ENCODE measurements at regions not wholly inside any gene's neighbourhood (a gene's known extent, or its start where the extent isn't known, plus 50 kb on each side); places are given as distances from the start of the nearest gene placed in this dataset.
A peak's percentile ranks its signal among the peaks of the same experiment; 100 is the strongest.

GRCh38 chr11:115716080-115716479, 211.9 kb upstream of the CADM1 start:
- H3K9me3 ChIP-seq (ENCODE audit: control insufficient read depth, low read length, poor library complexity, severe bottlenecking) = no peaks in the 10 kb centered on the region
- Mint-ChIP-seq H3K4me1 (no peaks in the 10 kb centered on the region), H3K4me3 (no peak overlapping the region), H3K27ac (no peak overlapping the region), H3K27me3 (no peaks in the 10 kb centered on the region), H3K36me3 (ENCODE audit: low read depth) (no peaks in the 10 kb centered on the region)
- no peak for ATAC-seq
- no peak for DNase-seq

- H3K27me3 Mint-ChIP-seq = no peaks in the 10 kb centered on the region
- DNase-seq = no peak
- ATAC-seq = no peak
- no peaks in the 10 kb centered on the region for H3K36me3 Mint-ChIP-seq (ENCODE audit: low read depth)
- H3K4me3 Mint-ChIP-seq = no peak overlapping the region
- H3K9me3 ChIP-seq (ENCODE audit: control insufficient read depth, low read length, poor library complexity, severe bottlenecking) = no peaks in the 10 kb centered on the region
- no peaks in the 10 kb centered on the region for H3K4me1 Mint-ChIP-seq
- H3K27ac Mint-ChIP-seq = no peak overlapping the region
These were observed 211.1 kb upstream of the CADM1 start for GRCh38 chr11:115715251-115715770.

- H3K36me3 Mint-ChIP-seq (ENCODE audit: low read depth) = no peaks in the 10 kb centered on the region
- DNase-seq = no peak
- no peaks in the 10 kb centered on the region for H3K27me3 Mint-ChIP-seq
- H3K4me1 Mint-ChIP-seq = no peaks in the 10 kb centered on the region
- ATAC-seq = no peak
- no peaks in the 10 kb centered on the region for H3K9me3 ChIP-seq (ENCODE audit: control insufficient read depth, low read length, poor library complexity, severe bottlenecking)
- H3K27ac Mint-ChIP-seq = no peak overlapping the region
- H3K4me3 Mint-ChIP-seq = no peak overlapping the region
These were observed 208.1 kb upstream of the CADM1 start for GRCh38 chr11:115712296-115712695.

GRCh38 chr11:115710980-115711379, 206.8 kb upstream of the CADM1 start:
- DNase-seq (no peak), ATAC-seq (no peak)
- Mint-ChIP-seq H3K27ac (no peak overlapping the region), H3K36me3 (ENCODE audit: low read depth) (no peaks in the 10 kb centered on the region), H3K4me1 (no peaks in the 10 kb centered on the region), H3K27me3 (no peaks in the 10 kb centered on the region), H3K4me3 (no peak overlapping the region)
- no peaks in the 10 kb centered on the region for H3K9me3 ChIP-seq (ENCODE audit: control insufficient read depth, low read length, poor library complexity, severe bottlenecking)

GRCh38 chr11:115710426-115710825, 206.2 kb upstream of the CADM1 start:
- Mint-ChIP-seq H3K36me3 (ENCODE audit: low read depth) (no peaks in the 10 kb centered on the region), H3K4me1 (no peaks in the 10 kb centered on the region)
- DNase-seq = no peak

GRCh38 chr11:115709297-115709696, 205.1 kb upstream of the CADM1 start:
- no peak overlapping the region for H3K27ac Mint-ChIP-seq
- no peaks in the 10 kb centered on the region for H3K36me3 Mint-ChIP-seq (ENCODE audit: low read depth)
- H3K4me1 Mint-ChIP-seq = no peaks in the 10 kb centered on the region
- DNase-seq (no peak), ATAC-seq (peak; percentile 39)
- no peak overlapping the region for H3K4me3 Mint-ChIP-seq
- no peaks in the 10 kb centered on the region for H3K27me3 Mint-ChIP-seq
- H3K9me3 ChIP-seq (ENCODE audit: control insufficient read depth, low read length, poor library complexity, severe bottlenecking) = no peaks in the 10 kb centered on the region

More at GRCh38 chr11:115710426-115710825, 206.2 kb upstream of the CADM1 start:
- H3K9me3 ChIP-seq (ENCODE audit: control insufficient read depth, low read length, poor library complexity, severe bottlenecking) = no peaks in the 10 kb centered on the region
- Mint-ChIP-seq H3K4me3 (no peak overlapping the region), H3K27ac (no peak overlapping the region), H3K27me3 (no peaks in the 10 kb centered on the region)
- ATAC-seq = no peak

- no peak for DNase-seq
- Mint-ChIP-seq H3K4me3 (no peak overlapping the region), H3K4me1 (no peaks in the 10 kb centered on the region), H3K36me3 (ENCODE audit: low read depth) (no peaks in the 10 kb centered on the region), H3K27me3 (no peaks in the 10 kb centered on the region), H3K27ac (no peak overlapping the region)
- no peak for ATAC-seq
- no peaks in the 10 kb centered on the region for H3K9me3 ChIP-seq (ENCODE audit: control insufficient read depth, low read length, poor library complexity, severe bottlenecking)
These were observed 203.1 kb upstream of the CADM1 start for GRCh38 chr11:115707180-115707905.

- ATAC-seq (no peak), DNase-seq (no peak)
- no peaks in the 10 kb centered on the region for H3K36me3 Mint-ChIP-seq (ENCODE audit: low read depth)
- no peak overlapping the region for H3K27ac Mint-ChIP-seq
- no peak overlapping the region for H3K4me3 Mint-ChIP-seq
- H3K4me1 Mint-ChIP-seq = no peaks in the 10 kb centered on the region
- no peaks in the 10 kb centered on the region for H3K9me3 ChIP-seq (ENCODE audit: control insufficient read depth, low read length, poor library complexity, severe bottlenecking)
- H3K27me3 Mint-ChIP-seq = no peaks in the 10 kb centered on the region
These were observed 202.5 kb upstream of the CADM1 start for GRCh38 chr11:115706626-115707135.

- H3K36me3 Mint-ChIP-seq (ENCODE audit: low read depth) = no peaks in the 10 kb centered on the region
- no peak for ATAC-seq
- DNase-seq = no peak
- no peak overlapping the region for H3K4me3 Mint-ChIP-seq
- no peaks in the 10 kb centered on the region for H3K9me3 ChIP-seq (ENCODE audit: control insufficient read depth, low read length, poor library complexity, severe bottlenecking)
- no peak overlapping the region for H3K27ac Mint-ChIP-seq
- H3K27me3 Mint-ChIP-seq = no peaks in the 10 kb centered on the region
- no peaks in the 10 kb centered on the region for H3K4me1 Mint-ChIP-seq
These were observed 201.0 kb upstream of the CADM1 start for GRCh38 chr11:115705200-115705599.

- H3K9me3 ChIP-seq (ENCODE audit: control insufficient read depth, low read length, poor library complexity, severe bottlenecking) = no peaks in the 10 kb centered on the region
- ATAC-seq (no peak), DNase-seq (no peak)
- Mint-ChIP-seq H3K27me3 (no peaks in the 10 kb centered on the region), H3K27ac (no peak overlapping the region), H3K4me3 (no peak overlapping the region), H3K4me1 (no peaks in the 10 kb centered on the region), H3K36me3 (ENCODE audit: low read depth) (no peaks in the 10 kb centered on the region)
These were observed 197.0 kb upstream of the CADM1 start for GRCh38 chr11:115700981-115701875.

- Mint-ChIP-seq H3K4me3 (no peak overlapping the region), H3K4me1 (no peaks in the 10 kb centered on the region), H3K27me3 (no peaks in the 10 kb centered on the region), H3K36me3 (ENCODE audit: low read depth) (no peaks in the 10 kb centered on the region), H3K27ac (no peak overlapping the region)
- no peaks in the 10 kb centered on the region for H3K9me3 ChIP-seq (ENCODE audit: control insufficient read depth, low read length, poor library complexity, severe bottlenecking)
- no peak for DNase-seq
- no peak for ATAC-seq
These were observed 196.3 kb upstream of the CADM1 start for GRCh38 chr11:115700496-115700895.

GRCh38 chr11:115699733-115700132, 195.5 kb upstream of the CADM1 start:
- no peak for DNase-seq
- Mint-ChIP-seq H3K27ac (no peak overlapping the region), H3K27me3 (no peaks in the 10 kb centered on the region), H3K4me3 (no peak overlapping the region), H3K4me1 (no peaks in the 10 kb centered on the region), H3K36me3 (ENCODE audit: low read depth) (no peaks in the 10 kb centered on the region)
- H3K9me3 ChIP-seq (ENCODE audit: control insufficient read depth, low read length, poor library complexity, severe bottlenecking) = no peaks in the 10 kb centered on the region
- no peak for ATAC-seq

GRCh38 chr11:115699326-115699725, 195.1 kb upstream of the CADM1 start:
- H3K27me3 Mint-ChIP-seq = no peaks in the 10 kb centered on the region
- H3K9me3 ChIP-seq (ENCODE audit: control insufficient read depth, low read length, poor library complexity, severe bottlenecking) = no peaks in the 10 kb centered on the region
- ATAC-seq (no peak), DNase-seq (no peak)
- no peak overlapping the region for H3K27ac Mint-ChIP-seq
- H3K4me1 Mint-ChIP-seq = no peaks in the 10 kb centered on the region
- H3K36me3 Mint-ChIP-seq (ENCODE audit: low read depth) = no peaks in the 10 kb centered on the region
- no peak overlapping the region for H3K4me3 Mint-ChIP-seq

Measured in T-helper 17 cell (primary cell).